SK-N-SH (cell line): ENCODE measurements at regions not wholly inside any gene's neighbourhood (a gene's known extent, or its start where the extent isn't known, plus 50 kb on each side); places are given as distances from the start of the nearest gene placed in this dataset.
A peak's percentile ranks its signal among the peaks of the same experiment; 100 is the strongest.

Source experiments
- CTCF ChIA-PET: fragments of 300-600, 350-600 bp; formaldehyde crosslinking; extraction: SDS; loops from one replicate; lab custom pipeline; 2021; lab: Yijun Ruan, JAX
- POLR2A ChIA-PET: fragments of 350-600 bp; sonication (Branson Sonifier 250); formaldehyde crosslinking; extraction: SDS; loops from one replicate; lab custom pipeline; 2020; ENCODE audit warnings: antibody characterized with exemption, inconsistent platforms; lab: Yijun Ruan, JAX
- DNase-seq: peaks from one replicate; pipeline ENCODE4 v3.0.0; 2012
- H2AFZ ChIP-seq: fragments of 200-600 bp; sonication (generic); 2 replicates; pipeline ENCODE4 v1.8.1; 2016; ENCODE audit warnings: antibody characterized with exemption, mild to moderate bottlenecking, low read depth
- H3F3A ChIP-seq: fragments of 200-600 bp; sonication (generic); replicated peaks from 2 replicates; pipeline ENCODE3; 2016; ENCODE audit warnings: antibody characterized with exemption, mild to moderate bottlenecking; ENCODE audit not compliant: insufficient read depth
- H3K27ac ChIP-seq, 2 experiments: fragments of 200-500 bp in 1 of 2; fragments of 200-600 bp in 1 of 2; sonication (Bioruptor generic) in 1 of 2; sonication (generic), shearing (Covaris generic) in 1 of 2; 2 replicates each; pipeline versions ENCODE4 v1.5.1 to v1.6.1; 2014 to 2016; ENCODE audit warnings: low read depth in 2 of 2, inconsistent platforms in 1 of 2, low read length in 1 of 2, mild to moderate bottlenecking in 1 of 2, mixed read lengths in 1 of 2
- H3K27me3 ChIP-seq: fragments of 200-600 bp; sonication (generic), shearing (Covaris generic); 2 replicates; pipeline ENCODE4 v1.6.1; 2016; ENCODE audit warnings: mixed run types; ENCODE audit not compliant: insufficient read depth
- H3K36me3 ChIP-seq, 2 experiments: fragments of 200-500 bp in 1 of 2; fragments of 200-600 bp in 1 of 2; sonication (Bioruptor generic) in 1 of 2; sonication (generic) in 1 of 2; replicated peaks in 1 of 2; 2 replicates each; pipeline versions ENCODE3 to v1.5.1; 2014 to 2016; ENCODE audit warnings: low read length in 1 of 2, mild to moderate bottlenecking in 1 of 2; ENCODE audit not compliant: insufficient read depth in 2 of 2, control insufficient read depth in 1 of 2
- H3K4me1 ChIP-seq, 2 experiments: fragments of 200-500 bp in 1 of 2; fragments of 200-600 bp in 1 of 2; sonication (Bioruptor generic) in 1 of 2; sonication (generic), shearing (Covaris generic) in 1 of 2; 2 replicates each; pipeline versions ENCODE4 v1.5.1 to v1.6.1; 2014 to 2016; ENCODE audit warnings: low read depth in 1 of 2, low read length in 1 of 2, mixed run types in 1 of 2; ENCODE audit not compliant: insufficient read depth in 2 of 2, control insufficient read depth in 1 of 2
- H3K4me2 ChIP-seq: fragments of 200-600 bp; sonication (generic), shearing (Covaris generic); 2 replicates; pipeline ENCODE4 v1.6.1; 2017; ENCODE audit warnings: mixed run types
- H3K4me3 ChIP-seq, 2 experiments: fragments of 200-500 bp in 1 of 2; fragments of 200-600 bp in 1 of 2; sonication (Bioruptor generic) in 1 of 2; sonication (generic), shearing (Covaris generic) in 1 of 2; 2 replicates each; pipeline versions ENCODE4 v1.5.1 to v1.8.1; 2014 to 2016; ENCODE audit warnings: low read depth in 2 of 2, inconsistent platforms in 1 of 2, low read length in 1 of 2, mild to moderate bottlenecking in 1 of 2, mixed read lengths in 1 of 2, moderate library complexity in 1 of 2
- H3K79me2 ChIP-seq: fragments of 200-600 bp; sonication (generic); 2 replicates; pipeline ENCODE4 v1.8.1; 2017; ENCODE audit warnings: mild to moderate bottlenecking; ENCODE audit not compliant: insufficient read depth
- H3K9ac ChIP-seq: fragments of 200-600 bp; sonication (generic); 2 replicates; pipeline ENCODE4 v1.6.1; 2017; ENCODE audit warnings: mixed run types
- H3K9me2 ChIP-seq: fragments of 200-600 bp; sonication (generic); 2 replicates; pipeline ENCODE4 v1.6.1; 2017; ENCODE audit warnings: mixed run types
- H3K9me3 ChIP-seq: fragments of 200-600 bp; sonication (generic); 2 replicates; pipeline ENCODE4 v1.6.1; 2017; ENCODE audit warnings: mixed run types, mild to moderate bottlenecking, moderate library complexity
- H4K20me1 ChIP-seq: fragments of 200-600 bp; sonication (generic); 2 replicates; pipeline ENCODE4 v1.6.1; 2017; ENCODE audit warnings: mild to moderate bottlenecking, mixed run types; ENCODE audit not compliant: insufficient read depth
- CHD2 ChIP-seq: fragments of 150-350 bp; IDR thresholded peaks from 2 replicates; pipeline ENCODE4 v1.6.1; 2018; ENCODE audit warnings: low read length; ENCODE audit not compliant: partially characterized antibody
- ELF1 ChIP-seq: IDR thresholded peaks from 2 replicates; pipeline ENCODE4 v1.4.0; 2012
- FOXM1 ChIP-seq: IDR thresholded peaks from 2 replicates; pipeline ENCODE4 v1.4.0; 2012; ENCODE audit warnings: low read depth, mild to moderate bottlenecking
- GATA2 ChIP-seq: sonication (generic); formaldehyde crosslinking; IDR thresholded peaks from 2 replicates; pipeline ENCODE4 v1.5.0; 2020; ENCODE audit warnings: mild to moderate bottlenecking, missing genetic modification reagents
- IRF3 ChIP-seq: fragments of 150-350 bp; IDR thresholded peaks from 2 replicates; pipeline ENCODE4 v1.6.1; 2016; ENCODE audit warnings: mild to moderate bottlenecking, low read depth, low read length
- MAX ChIP-seq: IDR thresholded peaks from 2 replicates; pipeline ENCODE4 v1.4.0; 2012; ENCODE audit warnings: low read depth
- MXI1 ChIP-seq: IDR thresholded peaks from 2 replicates; pipeline ENCODE4 v1.6.1; 2012; ENCODE audit warnings: mild to moderate bottlenecking, low read depth, low read length, improper control_type of control experiment
- NFIC ChIP-seq: IDR thresholded peaks from 2 replicates; pipeline ENCODE4 v1.4.0; 2012; ENCODE audit warnings: borderline replicate concordance
- NRF1 ChIP-seq: IDR thresholded peaks from 2 replicates; pipeline ENCODE4 v1.6.1; 2012; ENCODE audit warnings: low read depth, mild to moderate bottlenecking, low read length
- POLR2AphosphoS5 ChIP-seq: IDR thresholded peaks from 2 replicates; pipeline ENCODE4 v1.6.1; 2012; ENCODE audit warnings: low read depth, low read length
- RAD21 ChIP-seq: IDR thresholded peaks from 2 replicates; pipeline ENCODE4 v1.6.1; 2012; ENCODE audit warnings: mild to moderate bottlenecking, low read length
- RFX5 ChIP-seq: IDR thresholded peaks from 2 replicates; pipeline ENCODE4 v1.6.1; 2012; ENCODE audit warnings: mild to moderate bottlenecking, improper control_type of control experiment, low read length
- RXRA ChIP-seq: IDR thresholded peaks from 2 replicates; pipeline ENCODE4 v1.4.0; 2012; ENCODE audit warnings: low read depth, mild to moderate bottlenecking, borderline replicate concordance
- TAF1 ChIP-seq: IDR thresholded peaks from 2 replicates; pipeline ENCODE4 v1.6.1; 2012; ENCODE audit warnings: low read depth, mild to moderate bottlenecking, low read length, moderate library complexity, borderline replicate concordance
- TCF12 ChIP-seq: IDR thresholded peaks from 2 replicates; pipeline ENCODE4 v1.4.0; 2012
- TEAD4 ChIP-seq: IDR thresholded peaks from 2 replicates; pipeline ENCODE4 v1.4.0; 2012; ENCODE audit warnings: mild to moderate bottlenecking, borderline replicate concordance; ENCODE audit not compliant: insufficient read depth
- ZBTB33 ChIP-seq: IDR thresholded peaks from 2 replicates; pipeline ENCODE4 v1.4.0; 2012; ENCODE audit warnings: low read depth, borderline replicate concordance
- WGBS: methylation state at CpG from one replicate; pipeline ENCODE4 v1.1.6; 2017; ENCODE audit warnings: low lambda C conversion rate; 5-methylcytosine and 5-hydroxymethylcytosine counted together

GRCh38 chr17:77301694-77302266 is 161.0 kb downstream of the SEC14L1 start:
- H3F3A ChIP-seq = peaks cover 24% of the 10 kb centered on the region
- H3K9me3 ChIP-seq = no peaks in the 10 kb centered on the region
- H3K27me3 ChIP-seq = no peaks in the 10 kb centered on the region
- WGBS = 84% methylated on average over 8 of the region's 8 CpGs
- H3K27ac ChIP-seq = no peak overlapping the region
- H3K4me2 ChIP-seq = no peak overlapping the region
- no peak overlapping the region for H3K4me3 ChIP-seq
- peaks cover 0 to 3% of the 10 kb centered on the region in 2 experiments for H3K36me3 ChIP-seq
- no peak overlapping the region for H2AFZ ChIP-seq
- ChIA-PET POLR2A (no interaction called here), CTCF (interaction anchor here (1.0 to 1.7 kb wide), 4 partner anchors 9 to 246 kb away, joined by 3 to 6 read pairs (median 4); no protein-coding TSS in a partner anchor)
- TF ChIP-seq GATA2 (CRISPR knock-in tag) = no peak
- no peak for TF ChIP-seq TAF1
- no peak for TF ChIP-seq ZBTB33
- no peak for TF ChIP-seq MAX
- no peaks in the 10 kb centered on the region for H4K20me1 ChIP-seq
- H3K4me1 ChIP-seq = peaks cover 20 to 33% of the 10 kb centered on the region in 2 experiments
- DNase-seq = no peak
- no peaks in the 10 kb centered on the region for H3K9me2 ChIP-seq
- H3K9ac ChIP-seq = no peak overlapping the region
- 0 out of 2 replicates have a peak, but pooled peaks cover 6% of the 10 kb centered on the region for H3K79me2 ChIP-seq

GRCh38 chr17:77302682-77303081 is 161.9 kb downstream of the SEC14L1 start:
- H3K79me2 ChIP-seq = 0 out of 2 replicates have a peak, but pooled peaks cover 6% of the 10 kb centered on the region
- H3K4me3 ChIP-seq = no peak overlapping the region
- peak overlapping the region in 1 of 2 experiments; percentile 62; a peak in 1 of 4 replicates for H3K27ac ChIP-seq
- no peaks in the 10 kb centered on the region for H3K27me3 ChIP-seq
- POLR2A ChIA-PET = no interaction called here
- peaks cover 28 to 42% of the 10 kb centered on the region in 2 experiments for H3K4me1 ChIP-seq
- TF ChIP-seq FOXM1 (no peak), NFIC (no peak), GATA2 (CRISPR knock-in tag) (no peak), MXI1 (no peak), RXRA (no peak), ELF1 (no peak), POLR2AphosphoS5 (no peak), IRF3 (no peak), NRF1 (no peak), RFX5 (no peak), TEAD4 (no peak), TCF12 (no peak), CHD2 (no peak), MAX (no peak), RAD21 (no peak)
- no peak overlapping the region for H3K4me2 ChIP-seq
- CTCF ChIA-PET = interaction anchor here (0.9 to 1.6 kb wide), 3 partner anchors 21 to 56 kb away, joined by 3 to 5 read pairs (median 3); no protein-coding TSS in a partner anchor
- H3K9me3 ChIP-seq = no peaks in the 10 kb centered on the region
- peaks cover 24% of the 10 kb centered on the region for H3F3A ChIP-seq
- no peak overlapping the region for H3K9ac ChIP-seq
- 96% methylated on average over 8 of the region's 8 CpGs for WGBS
- H3K9me2 ChIP-seq = no peaks in the 10 kb centered on the region
- no peak for DNase-seq
- H2AFZ ChIP-seq = no peak overlapping the region
- no peaks in the 10 kb centered on the region for H4K20me1 ChIP-seq
- peaks cover 0 to 4% of the 10 kb centered on the region in 2 experiments for H3K36me3 ChIP-seq
